ENCODE measurements at regions not wholly inside any gene's neighbourhood (a gene's known extent, or its start where the extent isn't known, plus 50 kb on each side); places are given as distances from the start of the nearest gene placed in this dataset.
"Not testable (repeated sequence)": the region's sequence is repeated elsewhere in the genome, so short reads cannot be mapped to it uniquely, and the experiment has no call there.

DNA sequence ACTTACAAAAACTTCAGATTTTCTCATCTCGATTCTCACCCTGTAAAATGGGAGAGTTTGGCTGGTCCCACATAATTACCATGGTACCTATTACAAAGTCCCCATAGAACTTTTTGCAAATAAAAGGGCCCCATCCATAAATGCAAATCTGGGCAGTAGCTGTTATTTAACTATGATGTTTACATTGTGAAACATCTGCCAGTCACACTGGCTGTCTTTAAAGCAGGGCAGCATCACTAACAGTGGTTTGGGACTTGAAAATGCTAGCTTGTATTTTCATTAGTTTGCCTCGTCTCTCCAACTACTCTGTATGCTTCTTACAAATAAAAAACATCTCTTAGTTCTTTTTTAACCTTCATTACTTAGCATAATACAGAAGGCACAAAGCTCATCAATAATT lies 240.7 kb downstream of the FZD1 start:
- BruUV-seq (replicated peaks) = no TSS peak
- CTCF ChIA-PET = no interaction called here
- intact Hi-C loops (cut with micrococcal nuclease; ENCODE audit: unreplicated experiment) = no loop called here
- Mint-ChIP-seq H3K4me3 (ENCODE audit: low read depth, unreplicated experiment) (no peak overlapping the region), H3K36me3 (ENCODE audit: insufficient read depth, unreplicated experiment) (no peaks in the 10 kb centered on the region), H3K4me1 (ENCODE audit: low read depth, unreplicated experiment) (no peaks in the 10 kb centered on the region), H3K27me3 (ENCODE audit: unreplicated experiment) (peaks cover 14% of the 10 kb centered on the region), H3K27ac (ENCODE audit: unreplicated experiment) (no peak overlapping the region), H3K9me3 (ENCODE audit: low read depth, unreplicated experiment) (peaks cover 4% of the 10 kb centered on the region)
- TF ChIP-seq, protein P1, sequence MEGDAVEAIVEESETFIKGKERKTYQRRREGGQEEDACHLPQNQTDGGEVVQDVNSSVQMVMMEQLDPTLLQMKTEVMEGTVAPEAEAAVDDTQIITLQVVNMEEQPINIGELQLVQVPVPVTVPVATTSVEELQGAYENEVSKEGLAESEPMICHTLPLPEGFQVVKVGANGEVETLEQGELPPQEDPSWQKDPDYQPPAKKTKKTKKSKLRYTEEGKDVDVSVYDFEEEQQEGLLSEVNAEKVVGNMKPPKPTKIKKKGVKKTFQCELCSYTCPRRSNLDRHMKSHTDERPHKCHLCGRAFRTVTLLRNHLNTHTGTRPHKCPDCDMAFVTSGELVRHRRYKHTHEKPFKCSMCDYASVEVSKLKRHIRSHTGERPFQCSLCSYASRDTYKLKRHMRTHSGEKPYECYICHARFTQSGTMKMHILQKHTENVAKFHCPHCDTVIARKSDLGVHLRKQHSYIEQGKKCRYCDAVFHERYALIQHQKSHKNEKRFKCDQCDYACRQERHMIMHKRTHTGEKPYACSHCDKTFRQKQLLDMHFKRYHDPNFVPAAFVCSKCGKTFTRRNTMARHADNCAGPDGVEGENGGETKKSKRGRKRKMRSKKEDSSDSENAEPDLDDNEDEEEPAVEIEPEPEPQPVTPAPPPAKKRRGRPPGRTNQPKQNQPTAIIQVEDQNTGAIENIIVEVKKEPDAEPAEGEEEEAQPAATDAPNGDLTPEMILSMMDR (IDR thresholded peaks at IDR 0.05; ENCODE audit: unreplicated experiment) = no peak
- DNase-seq = no peak

DNA sequence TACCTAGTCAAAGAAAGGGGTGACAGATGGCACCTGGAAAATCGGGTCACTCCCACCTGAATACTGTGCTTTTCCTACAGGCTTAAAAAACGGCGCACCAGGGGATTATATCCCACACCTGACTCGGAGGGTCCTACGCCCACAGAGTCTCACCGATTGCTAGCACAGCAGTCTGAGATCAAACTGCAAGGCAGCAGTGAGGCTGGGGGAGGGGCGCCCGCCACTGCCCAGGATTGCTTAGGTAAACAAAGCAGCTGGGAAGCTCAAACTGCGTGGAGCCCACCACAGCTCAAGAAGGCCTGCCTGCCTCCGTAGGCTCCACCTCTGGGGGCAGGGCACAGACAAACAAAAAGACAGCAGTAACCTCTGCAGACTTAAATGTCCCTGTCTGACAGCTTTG lies 242.7 kb downstream of the FZD1 start:
- CTCF ChIA-PET; H3K4me1 Mint-ChIP-seq (ENCODE audit: low read depth, unreplicated experiment); DNase-seq; intact Hi-C loops (cut with micrococcal nuclease; ENCODE audit: unreplicated experiment); H3K9me3 Mint-ChIP-seq (ENCODE audit: low read depth, unreplicated experiment); H3K27ac Mint-ChIP-seq (ENCODE audit: unreplicated experiment); H3K4me3 Mint-ChIP-seq (ENCODE audit: low read depth, unreplicated experiment); BruUV-seq (replicated peaks); H3K36me3 Mint-ChIP-seq (ENCODE audit: insufficient read depth, unreplicated experiment): not testable (repeated sequence)
- peaks cover 14% of the 10 kb centered on the region for H3K27me3 Mint-ChIP-seq (ENCODE audit: unreplicated experiment)

DNA sequence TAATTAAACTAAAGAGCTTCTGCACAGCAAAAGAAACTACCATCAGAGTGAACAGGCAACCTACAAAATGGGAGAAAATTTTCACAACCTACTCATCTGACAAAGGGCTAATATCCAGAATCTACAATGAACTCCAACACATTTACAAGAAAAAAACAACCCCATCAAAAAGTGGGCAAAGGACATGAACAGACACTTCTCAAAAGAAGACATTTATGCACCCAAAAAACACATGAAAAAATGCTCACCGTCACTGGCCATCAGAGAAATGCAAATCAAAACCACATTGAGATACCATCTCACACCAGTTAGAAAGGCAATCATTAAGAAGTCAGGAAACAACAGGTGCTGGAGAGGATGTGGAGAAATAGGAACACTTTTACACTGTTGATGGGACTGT lies 247.6 kb downstream of the FZD1 start:
- H3K4me3 Mint-ChIP-seq (ENCODE audit: low read depth, unreplicated experiment); H3K9me3 Mint-ChIP-seq (ENCODE audit: low read depth, unreplicated experiment); H3K27ac Mint-ChIP-seq (ENCODE audit: unreplicated experiment); H3K36me3 Mint-ChIP-seq (ENCODE audit: insufficient read depth, unreplicated experiment); H3K4me1 Mint-ChIP-seq (ENCODE audit: low read depth, unreplicated experiment); CTCF ChIA-PET; BruUV-seq (replicated peaks); DNase-seq; intact Hi-C loops (cut with micrococcal nuclease; ENCODE audit: unreplicated experiment): not testable (repeated sequence)
- H3K27me3 Mint-ChIP-seq (ENCODE audit: unreplicated experiment) = peaks cover 14% of the 10 kb centered on the region

DNA sequence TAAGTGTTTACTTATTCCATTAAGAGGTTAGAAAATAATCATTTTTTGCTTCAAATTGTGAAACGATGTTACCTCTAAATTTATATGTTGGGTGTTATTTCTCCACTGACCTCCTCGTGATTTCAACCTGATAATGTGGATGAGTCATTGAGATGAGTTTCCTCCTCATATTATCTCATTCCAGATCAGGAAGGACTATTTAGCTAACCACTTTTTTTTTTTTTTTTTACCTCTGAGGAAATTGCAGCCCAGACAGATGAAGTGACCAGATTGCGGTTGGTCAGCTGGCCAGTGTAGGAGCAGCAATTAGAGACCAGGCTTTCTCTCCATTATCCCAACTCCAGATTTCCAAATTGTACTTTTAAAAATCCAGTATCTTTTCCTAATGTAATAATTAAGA lies 248.7 kb downstream of the FZD1 start:
- TF ChIP-seq, protein P1 (IDR thresholded peaks at IDR 0.05; ENCODE audit: unreplicated experiment) = no peak

DNA sequence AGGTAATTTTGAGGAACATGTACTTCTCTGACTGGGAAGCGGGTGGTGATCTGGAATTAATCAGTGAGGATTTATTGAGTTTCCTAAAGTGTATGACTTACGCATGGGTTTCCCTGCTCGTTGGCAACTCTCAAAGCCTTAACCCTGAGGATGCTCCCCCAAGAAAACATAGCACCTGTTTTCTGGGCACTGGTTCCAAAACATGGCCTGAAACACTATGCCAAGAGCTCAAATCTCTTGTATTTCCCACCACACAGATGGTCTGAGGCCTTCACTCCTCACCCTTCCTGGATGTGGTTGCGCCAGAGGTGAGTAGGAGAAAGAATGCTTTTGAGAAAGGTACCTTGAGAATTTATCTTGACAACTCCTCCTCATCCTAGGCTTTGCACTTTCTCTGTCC lies 250.4 kb downstream of the FZD1 start:
- CTCF ChIA-PET = no interaction called here
- H3K27ac Mint-ChIP-seq (ENCODE audit: unreplicated experiment) = no peak overlapping the region

More for the DNA sequence above, 248.7 kb downstream of the FZD1 start:
- H3K27me3 Mint-ChIP-seq (ENCODE audit: unreplicated experiment) = peaks cover 9% of the 10 kb centered on the region
- H3K36me3 Mint-ChIP-seq (ENCODE audit: insufficient read depth, unreplicated experiment) = no peaks in the 10 kb centered on the region
- no peak for DNase-seq
- no peak overlapping the region for H3K27ac Mint-ChIP-seq (ENCODE audit: unreplicated experiment)
- BruUV-seq (replicated peaks) = no TSS peak
- H3K4me3 Mint-ChIP-seq (ENCODE audit: low read depth, unreplicated experiment) = no peak overlapping the region
- H3K9me3 Mint-ChIP-seq (ENCODE audit: low read depth, unreplicated experiment) = no peaks in the 10 kb centered on the region
- CTCF ChIA-PET = no interaction called here
- intact Hi-C loops (cut with micrococcal nuclease; ENCODE audit: unreplicated experiment) = no loop called here
- no peaks in the 10 kb centered on the region for H3K4me1 Mint-ChIP-seq (ENCODE audit: low read depth, unreplicated experiment)

More for the DNA sequence above, 250.4 kb downstream of the FZD1 start:
- TF ChIP-seq, protein P1 (IDR thresholded peaks at IDR 0.05; ENCODE audit: unreplicated experiment) = no peak
- H3K27me3 Mint-ChIP-seq (ENCODE audit: unreplicated experiment) = no peaks in the 10 kb centered on the region
- H3K36me3 Mint-ChIP-seq (ENCODE audit: insufficient read depth, unreplicated experiment) = no peaks in the 10 kb centered on the region
- H3K4me1 Mint-ChIP-seq (ENCODE audit: low read depth, unreplicated experiment) = no peaks in the 10 kb centered on the region
- no TSS peak for BruUV-seq (replicated peaks)
- DNase-seq = no peak
- H3K9me3 Mint-ChIP-seq (ENCODE audit: low read depth, unreplicated experiment) = no peaks in the 10 kb centered on the region
- no peak overlapping the region for H3K4me3 Mint-ChIP-seq (ENCODE audit: low read depth, unreplicated experiment)
- intact Hi-C loops (cut with micrococcal nuclease; ENCODE audit: unreplicated experiment) = no loop called here
